ENCODE measurements at regions not wholly inside any gene's neighbourhood (a gene's known extent, or its start where the extent isn't known, plus 50 kb on each side); places are given as distances from the start of the nearest gene placed in this dataset.
"Not testable (repeated sequence)": the region's sequence is repeated elsewhere in the genome, so short reads cannot be mapped to it uniquely, and the experiment has no call there.

- DNase-seq (ENCODE audit: low read depth, low spot score): no peak
Measured at GRCh38 chr10:117747636-117748035, 205.1 kb downstream of the EMX2 start.

- no peak for DNase-seq (ENCODE audit: low read depth, low spot score)
Measured at GRCh38 chr10:117748058-117748457, 205.5 kb downstream of the EMX2 start.

- no peak for DNase-seq (ENCODE audit: low read depth, low spot score)
Measured at GRCh38 chr10:117750616-117751015, 208.1 kb downstream of the EMX2 start.

DNA sequence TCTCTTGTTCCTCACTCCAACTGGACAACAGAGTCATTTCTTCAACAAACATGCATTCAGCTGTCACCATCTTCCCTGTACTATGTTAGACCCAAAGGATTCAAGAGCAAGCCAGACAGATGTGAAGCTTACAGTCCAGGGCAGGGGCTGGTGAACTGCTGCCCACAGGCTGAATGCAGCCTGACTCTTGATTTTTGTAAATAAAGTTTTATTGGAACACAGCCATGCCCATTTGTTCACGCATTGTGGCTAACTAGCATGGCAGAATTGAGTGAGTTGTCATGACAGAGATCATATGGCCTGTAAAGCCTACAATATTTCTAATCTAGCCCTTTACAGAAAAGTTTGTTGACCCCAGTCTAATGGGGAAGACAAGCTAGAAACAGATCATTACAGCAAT, 208.7 kb downstream of the EMX2 start:
- DNase-seq (ENCODE audit: low read depth, low spot score): no peak

GRCh38 chr10:117752103-117752502, 209.6 kb downstream of the EMX2 start:
- DNase-seq (ENCODE audit: low read depth, low spot score): no peak

GRCh38 chr10:117754770-117755658, 212.5 kb downstream of the EMX2 start:
- DNase-seq (ENCODE audit: low read depth, low spot score): no peak

- DNase-seq (ENCODE audit: low read depth, low spot score): no peak
Measured at GRCh38 chr10:117755659-117756014, 213.1 kb downstream of the EMX2 start.

DNA sequence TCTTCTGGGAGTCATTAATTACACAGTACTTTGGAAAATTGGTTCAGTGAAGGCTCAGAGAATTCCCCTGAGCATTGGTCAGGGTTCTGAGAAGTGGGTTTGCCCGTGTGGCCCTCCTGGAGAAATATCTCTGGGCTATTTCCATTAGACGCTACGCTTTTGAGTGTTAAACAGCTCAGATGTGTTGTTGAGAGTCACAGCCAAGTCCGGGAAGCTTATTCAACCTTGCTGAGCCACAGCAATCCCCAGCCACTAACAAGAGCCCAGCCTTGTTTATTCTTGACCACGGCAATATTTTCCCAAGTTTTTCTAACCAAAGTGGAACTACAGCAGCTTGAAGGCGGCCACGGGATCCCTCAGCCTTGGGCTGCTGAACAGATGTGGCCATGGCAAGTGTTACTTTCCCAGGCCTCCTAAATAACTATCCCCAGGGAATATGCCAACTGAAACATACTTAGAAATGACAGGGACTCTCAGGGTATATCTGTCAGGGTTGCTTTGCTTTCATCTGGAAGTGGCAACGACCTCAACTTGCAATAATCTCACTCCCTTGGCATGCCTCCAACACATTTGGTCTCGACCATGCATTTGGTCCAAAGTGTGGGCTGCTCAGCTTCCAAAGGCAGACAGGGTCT, 214.7 kb downstream of the EMX2 start:
- no peak for DNase-seq (ENCODE audit: low read depth, low spot score)

GRCh38 chr10:117759266-117759665, 216.7 kb downstream of the EMX2 start:
- no peak for DNase-seq (ENCODE audit: low read depth, low spot score)

DNA sequence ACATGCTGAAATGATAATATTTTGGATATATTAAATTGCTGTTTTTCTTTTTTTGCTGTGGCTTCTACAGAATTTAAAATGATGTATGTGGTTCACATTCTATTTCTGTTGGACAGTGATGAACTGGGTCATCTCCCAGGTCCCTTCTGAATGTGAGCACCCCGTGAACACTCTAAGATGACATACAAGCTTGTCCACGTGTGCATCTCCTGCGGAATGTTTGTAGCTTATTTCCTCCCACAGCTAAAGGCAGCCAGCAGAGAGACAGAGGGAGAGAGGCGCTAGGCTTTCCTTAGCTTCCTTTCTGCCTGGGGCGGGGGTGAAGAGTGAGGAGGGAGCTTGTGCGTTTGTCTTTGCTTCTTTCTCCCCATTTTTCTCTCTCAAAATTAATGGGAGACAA, 219.1 kb downstream of the EMX2 start:
- DNase-seq (ENCODE audit: low read depth, low spot score): no peak

DNA sequence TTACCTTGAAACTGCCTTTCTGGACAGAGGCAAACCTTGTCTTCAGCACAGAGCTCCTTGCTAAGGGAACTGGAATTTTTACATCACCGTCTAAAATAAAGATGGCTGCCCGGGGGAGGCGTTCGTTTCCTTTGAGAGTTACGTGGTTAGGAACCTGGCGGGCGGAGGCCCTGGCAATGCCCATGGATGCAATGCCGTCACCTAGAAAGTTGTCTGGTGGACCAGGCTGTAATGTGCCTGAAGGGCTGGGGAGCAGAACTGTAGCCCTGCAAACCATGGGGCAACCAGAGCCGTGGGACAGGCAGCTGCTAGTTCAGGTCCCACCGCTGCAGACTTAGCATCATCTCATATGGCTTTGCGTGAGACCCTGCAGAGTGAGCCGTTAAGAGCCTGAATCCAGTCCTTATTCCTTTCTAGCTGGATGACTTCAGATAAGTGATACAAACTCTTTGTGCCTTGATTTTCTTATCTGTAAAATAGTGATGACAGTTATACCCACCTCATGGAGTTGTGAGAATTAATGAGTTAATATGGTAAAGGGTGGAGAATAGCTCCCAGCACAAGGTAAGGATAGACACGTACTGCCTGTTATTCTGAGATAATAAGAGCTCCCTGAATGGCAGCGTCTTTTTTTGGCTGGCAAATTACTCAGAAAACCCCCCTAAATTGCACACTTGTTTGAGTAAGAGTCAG, 219.7 kb downstream of the EMX2 start:
- DNase-seq (ENCODE audit: low read depth, low spot score): no peak

- DNase-seq (ENCODE audit: low read depth, low spot score): no peak
Measured at GRCh38 chr10:117762819-117763172, 220.2 kb downstream of the EMX2 start.

DNA sequence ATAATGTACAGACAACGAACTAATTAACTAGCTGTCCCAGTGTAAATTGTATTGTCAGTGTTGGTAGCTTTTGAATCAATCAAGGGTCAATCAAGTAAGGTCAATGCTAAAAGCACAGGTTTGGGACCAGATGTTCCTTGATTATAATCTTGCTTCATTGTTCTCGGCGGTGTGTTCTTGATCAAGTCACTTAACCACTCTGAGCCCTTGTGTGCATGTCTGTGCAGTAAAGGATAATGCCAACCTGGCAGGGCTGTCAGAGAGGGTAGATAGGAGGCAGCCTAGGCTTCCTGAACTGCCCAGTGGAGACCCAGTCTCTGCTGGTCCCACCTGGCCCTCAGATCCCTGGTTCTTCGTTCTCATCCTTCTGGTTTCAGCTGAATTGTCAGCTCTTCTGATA, 221.0 kb downstream of the EMX2 start:
- no peak for DNase-seq (ENCODE audit: low read depth, low spot score)

- DNase-seq (ENCODE audit: low read depth, low spot score): no peak
Measured at GRCh38 chr10:117768333-117769042, 225.9 kb downstream of the EMX2 start.

DNA sequence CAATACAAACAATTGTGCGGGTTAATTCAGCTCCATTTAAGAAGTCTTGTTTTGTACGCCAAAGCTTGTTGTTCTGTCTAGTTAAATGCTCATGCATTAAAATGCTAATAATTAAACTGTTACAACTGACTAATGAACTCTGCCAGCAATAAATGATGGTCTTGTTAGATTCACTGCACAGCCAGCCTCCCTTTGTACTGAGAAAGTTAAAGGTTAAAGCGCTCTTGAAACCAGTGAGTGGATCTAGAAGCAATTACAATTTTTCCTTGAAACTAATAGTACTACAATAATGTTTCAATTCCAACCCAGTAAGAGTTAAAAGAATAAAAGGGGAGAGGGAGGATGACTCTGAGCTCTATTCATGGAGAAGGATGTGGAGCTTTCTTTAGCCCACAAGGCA, 233.0 kb downstream of the EMX2 start:
- no peak for DNase-seq (ENCODE audit: low read depth, low spot score)

DNA sequence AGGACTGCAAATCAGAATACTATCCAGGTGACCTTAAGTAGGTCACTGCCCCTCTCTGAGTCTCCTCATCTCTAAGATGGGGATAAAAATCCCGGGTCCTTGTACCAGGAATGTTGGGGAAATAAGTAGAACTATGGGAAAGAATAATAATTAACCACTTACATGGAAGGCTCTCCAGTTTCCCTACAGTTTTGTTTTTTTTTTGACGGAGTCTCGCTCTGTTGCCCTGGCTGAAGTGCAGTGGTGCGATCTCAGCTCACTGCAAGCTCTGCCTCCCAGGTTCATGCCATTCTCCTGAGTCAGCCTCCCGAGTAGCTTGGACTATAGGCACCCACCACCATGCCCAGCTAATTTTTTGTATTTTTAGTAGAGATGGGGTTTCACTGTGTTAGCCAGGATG, 234.7 kb downstream of the EMX2 start:
- DNase-seq (ENCODE audit: low read depth, low spot score): not testable (repeated sequence)

- no peak for DNase-seq (ENCODE audit: low read depth, low spot score)
Measured at GRCh38 chr10:117778241-117778640, 235.7 kb downstream of the EMX2 start.

DNA sequence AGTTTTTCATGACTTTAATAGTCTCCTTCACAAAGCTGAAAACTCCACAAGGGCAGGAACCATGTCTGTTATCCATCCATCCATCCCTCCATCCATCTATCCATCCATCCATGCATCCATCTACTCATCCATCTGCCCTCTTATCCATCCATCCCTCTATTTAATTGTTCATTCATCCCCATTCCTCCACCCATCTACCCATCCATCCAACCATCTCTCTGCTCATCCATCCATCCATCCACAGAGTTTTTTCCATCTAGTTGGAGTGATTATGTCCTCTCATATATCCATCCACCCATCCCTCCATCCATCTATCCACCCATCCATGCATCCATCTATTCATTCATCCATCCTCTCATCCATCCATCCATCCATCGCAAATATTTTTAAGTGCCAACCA, 237.9 kb downstream of the EMX2 start:
- no peak for DNase-seq (ENCODE audit: low read depth, low spot score)

DNA sequence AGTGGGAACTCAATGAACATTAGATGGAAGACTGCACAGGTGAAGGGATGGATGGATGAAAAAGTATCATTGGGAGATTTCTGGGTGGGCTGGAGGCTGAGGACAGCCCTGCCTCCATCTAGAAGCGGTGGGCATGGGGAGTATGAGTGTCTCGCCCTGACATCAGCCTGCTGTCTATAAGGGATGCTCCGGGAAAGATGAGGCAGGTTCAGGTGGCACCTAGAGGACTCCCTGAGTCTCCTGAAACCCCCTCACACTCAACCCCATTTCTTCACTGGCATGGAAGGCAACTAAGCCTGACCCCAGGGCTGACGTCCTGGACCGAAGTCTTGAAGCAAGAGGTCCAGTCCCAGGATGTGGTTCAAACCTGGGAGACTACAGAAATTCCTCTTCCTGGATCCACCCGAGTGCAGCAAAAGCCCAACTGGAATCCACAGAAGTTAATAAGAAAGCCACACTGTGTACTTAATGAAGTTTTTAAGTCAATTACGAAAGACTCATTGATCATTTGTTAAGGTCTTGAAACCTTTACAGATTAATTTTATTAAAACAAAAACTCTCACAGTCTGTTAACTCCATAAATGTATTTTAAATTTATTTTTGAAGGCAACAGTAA, 238.8 kb downstream of the EMX2 start:
- no peak for DNase-seq (ENCODE audit: low read depth, low spot score)

- no peak for DNase-seq (ENCODE audit: low read depth, low spot score)
Measured at GRCh38 chr10:117782276-117782675, 239.7 kb downstream of the EMX2 start.

DNA sequence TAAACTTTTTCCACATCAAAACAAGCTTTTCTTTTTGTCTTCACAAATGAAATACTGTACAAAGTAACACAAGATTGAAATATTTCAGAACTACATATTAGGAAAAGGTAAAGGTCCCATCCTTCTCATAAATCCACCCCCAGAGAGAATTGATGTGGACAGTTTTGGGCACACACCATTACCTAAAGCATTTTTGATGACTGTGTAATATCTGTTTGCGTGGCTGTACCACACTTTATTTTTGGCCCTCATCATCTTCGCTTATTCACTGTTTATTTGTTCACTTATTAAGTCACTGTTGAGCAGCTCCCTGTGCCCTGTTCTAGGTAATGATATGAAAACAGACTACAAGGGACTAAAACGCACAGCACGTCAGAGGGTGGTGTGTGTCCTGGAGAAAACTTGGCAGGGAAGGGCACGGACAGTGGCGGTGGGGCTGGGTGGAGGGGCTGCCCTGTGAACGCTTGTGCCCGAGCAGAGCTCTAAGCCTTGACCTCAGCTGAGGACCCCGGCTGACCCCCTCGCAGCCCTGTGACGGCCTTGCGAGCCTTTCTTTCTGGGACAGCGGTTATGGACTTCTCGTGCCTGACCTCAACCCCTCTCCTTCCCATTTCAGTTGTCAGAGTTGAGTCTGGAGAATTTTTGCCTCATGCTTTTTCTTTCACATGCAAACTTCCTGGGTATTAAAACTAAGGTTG, 241.3 kb downstream of the EMX2 start:
- DNase-seq (ENCODE audit: low read depth, low spot score): no peak

Measured in ELF-1 (cell line).